ENCODE measurements at regions not wholly inside any gene's neighbourhood (a gene's known extent, or its start where the extent isn't known, plus 50 kb on each side); places are given as distances from the start of the nearest gene placed in this dataset.

DNA sequence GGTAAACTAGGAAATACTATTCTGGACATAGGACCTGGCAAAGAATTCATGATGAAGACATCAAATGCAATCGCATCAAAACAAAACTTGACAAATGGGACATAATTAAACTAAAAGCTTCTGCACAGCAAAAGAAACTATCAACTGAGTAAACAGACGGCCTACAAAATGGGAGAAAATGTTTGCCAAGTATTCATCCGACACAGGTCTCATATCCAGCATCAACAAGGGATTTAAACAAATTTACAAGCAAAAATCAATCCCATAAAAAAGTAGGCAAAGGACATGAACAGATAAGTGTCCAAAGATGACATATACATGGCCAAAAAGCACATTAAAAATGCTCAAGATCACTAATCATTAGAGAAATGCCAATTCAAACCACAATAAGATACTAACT lies 1088.9 kb downstream of the NAALADL2 start:
- Mint-ChIP-seq H3K9me3 (peaks cover 0 to 12% (median 5%) of the 10 kb centered on the region in 7 donors), H3K27ac (no peak overlapping the region), H3K4me3 (no peak overlapping the region), H3K4me1 (no peaks in the 10 kb centered on the region), H3K36me3 (no peaks in the 10 kb centered on the region), H3K27me3 (ENCODE audit: low read depth in 3 of 3) (no peaks in the 10 kb centered on the region)
- Histone ChIP-seq H3K9ac (ENCODE audit: insufficient read depth, low read length, poor library complexity, severe bottlenecking) (no peak overlapping the region), H3K4me3 (replicated peaks in 1 of 3; ENCODE audit: low read depth in 2 of 3, low read length in 3 of 3) (no peak overlapping the region), H2AFZ (ENCODE audit: insufficient read depth, low read depth, low read length, poor library complexity, severe bottlenecking) (no peak overlapping the region), H3K27ac (ENCODE audit: low read depth in 1 of 2, low read length in 2 of 2) (no peak overlapping the region), H3K4me2 (replicated peaks; ENCODE audit: extremely low read depth, low read length, poor library complexity, severe bottlenecking) (no peak overlapping the region), H4K20me1 (ENCODE audit: insufficient read depth, low read length) (no peaks in the 10 kb centered on the region), H3K27me3 (ENCODE audit: control insufficient read depth in 2 of 2, insufficient read depth in 2 of 2, low read length in 2 of 2) (no peaks in the 10 kb centered on the region), H3K79me2 (ENCODE audit: insufficient read depth, low read length) (no peaks in the 10 kb centered on the region), H3K9me3 (replicated peaks in 1 of 2; ENCODE audit: control insufficient read depth in 1 of 2, insufficient read depth in 1 of 2, low read length in 2 of 2) (peaks cover 0 to 1% of the 10 kb centered on the region in 2 donors), H3K36me3 (replicated peaks in 1 of 2; ENCODE audit: control insufficient read depth in 1 of 2, insufficient read depth in 2 of 2, low read length in 2 of 2) (no peaks in the 10 kb centered on the region), H3K4me1 (ENCODE audit: control insufficient read depth in 1 of 2, insufficient read depth in 2 of 2, low read length in 2 of 2) (no peaks in the 10 kb centered on the region)
- 80% methylated on average over 1 of the region's 3 CpGs for WGBS (ENCODE audit: insufficient coverage)
- no peak for TF ChIP-seq CTCF (IDR thresholded peaks at IDR 0.05)
- intact Hi-C loops (cut with micrococcal nuclease), result no loop called here
- DNase-seq, result no peak

GRCh38 chr3:175941352-175941751 lies 1082.2 kb downstream of the NAALADL2 start:
- Mint-ChIP-seq H3K9me3 (peaks cover 6 to 30% (median 21%) of the 10 kb centered on the region in 7 donors), H3K27ac (no peak overlapping the region), H3K4me3 (no peak overlapping the region), H3K36me3 (no peaks in the 10 kb centered on the region), H3K4me1 (no peaks in the 10 kb centered on the region), H3K27me3 (ENCODE audit: low read depth in 3 of 3) (no peaks in the 10 kb centered on the region)
- Histone ChIP-seq H2AFZ (ENCODE audit: insufficient read depth, low read depth, low read length, poor library complexity, severe bottlenecking) (no peak overlapping the region), H3K4me1 (ENCODE audit: control insufficient read depth in 1 of 2, insufficient read depth in 2 of 2, low read length in 2 of 2) (no peaks in the 10 kb centered on the region), H3K4me2 (replicated peaks; ENCODE audit: extremely low read depth, low read length, poor library complexity, severe bottlenecking) (no peak overlapping the region), H3K4me3 (replicated peaks in 1 of 3; ENCODE audit: low read depth in 2 of 3, low read length in 3 of 3) (no peak overlapping the region), H3K36me3 (replicated peaks in 1 of 2; ENCODE audit: control insufficient read depth in 1 of 2, insufficient read depth in 2 of 2, low read length in 2 of 2) (no peaks in the 10 kb centered on the region), H3K27ac (ENCODE audit: low read depth in 1 of 2, low read length in 2 of 2) (no peak overlapping the region), H4K20me1 (ENCODE audit: insufficient read depth, low read length) (no peaks in the 10 kb centered on the region), H3K79me2 (ENCODE audit: insufficient read depth, low read length) (no peaks in the 10 kb centered on the region), H3K9me3 (replicated peaks in 1 of 2; ENCODE audit: control insufficient read depth in 1 of 2, insufficient read depth in 1 of 2, low read length in 2 of 2) (peaks cover 23 to 36% of the 10 kb centered on the region in 2 donors), H3K27me3 (ENCODE audit: control insufficient read depth in 2 of 2, insufficient read depth in 2 of 2, low read length in 2 of 2) (no peaks in the 10 kb centered on the region), H3K9ac (ENCODE audit: insufficient read depth, low read length, poor library complexity, severe bottlenecking) (no peak overlapping the region)
- peak; percentile 34 for TF ChIP-seq CTCF (IDR thresholded peaks at IDR 0.05)
- intact Hi-C loops (cut with micrococcal nuclease), result no loop called here
- DNase-seq, result no peak
